PC-3 (cell line): ENCODE measurements at regions not wholly inside any gene's neighbourhood (a gene's known extent, or its start where the extent isn't known, plus 50 kb on each side); places are given as distances from the start of the nearest gene placed in this dataset.

Experiments used
- EZH2 ChIP-seq: fragments of 300-600 bp; sonication (generic); IDR thresholded peaks from one replicate; pipeline ENCODE4 v1.6.1; 2017; ENCODE audit warnings: antibody characterized with exemption, mild to moderate bottlenecking, low read length; ENCODE audit not compliant: unreplicated experiment
- EZH2phosphoT487 ChIP-seq: fragments of 300-600 bp; sonication (generic); IDR thresholded peaks from 2 replicates; pipeline ENCODE4 v1.6.1; 2018; ENCODE audit warnings: mild to moderate bottlenecking, antibody characterized with exemption, low read length, borderline replicate concordance
- TF ChIP-seq, protein P1 (sequence below): fragments of 300-600 bp; sonication (generic); conservative IDR thresholded peaks from 2 replicates; pipeline ENCODE4 v1.5.1; 2017; ENCODE audit warnings: antibody characterized with exemption, low read depth, mild to moderate bottlenecking, low read length

DNA sequence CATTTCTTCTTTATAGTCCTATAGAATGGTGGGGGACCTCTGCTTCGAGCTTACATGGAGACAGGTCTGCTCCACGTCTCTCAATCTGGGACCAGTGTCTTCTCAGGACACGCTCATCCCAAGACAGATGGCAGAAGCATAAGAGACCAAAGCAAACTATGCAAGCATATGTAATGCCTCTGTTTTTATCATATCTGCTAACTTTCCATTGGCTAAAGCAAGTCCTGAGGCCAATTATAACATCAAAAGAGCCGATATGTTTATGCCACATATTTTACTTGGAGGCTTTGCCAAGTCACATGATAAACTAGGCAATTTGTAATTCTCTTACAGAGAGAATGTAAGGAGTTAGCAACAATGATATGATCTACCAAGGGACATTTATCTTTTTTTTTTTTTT is 102.6 kb upstream of the NRBF2 start:
- TF ChIP-seq, protein P1, sequence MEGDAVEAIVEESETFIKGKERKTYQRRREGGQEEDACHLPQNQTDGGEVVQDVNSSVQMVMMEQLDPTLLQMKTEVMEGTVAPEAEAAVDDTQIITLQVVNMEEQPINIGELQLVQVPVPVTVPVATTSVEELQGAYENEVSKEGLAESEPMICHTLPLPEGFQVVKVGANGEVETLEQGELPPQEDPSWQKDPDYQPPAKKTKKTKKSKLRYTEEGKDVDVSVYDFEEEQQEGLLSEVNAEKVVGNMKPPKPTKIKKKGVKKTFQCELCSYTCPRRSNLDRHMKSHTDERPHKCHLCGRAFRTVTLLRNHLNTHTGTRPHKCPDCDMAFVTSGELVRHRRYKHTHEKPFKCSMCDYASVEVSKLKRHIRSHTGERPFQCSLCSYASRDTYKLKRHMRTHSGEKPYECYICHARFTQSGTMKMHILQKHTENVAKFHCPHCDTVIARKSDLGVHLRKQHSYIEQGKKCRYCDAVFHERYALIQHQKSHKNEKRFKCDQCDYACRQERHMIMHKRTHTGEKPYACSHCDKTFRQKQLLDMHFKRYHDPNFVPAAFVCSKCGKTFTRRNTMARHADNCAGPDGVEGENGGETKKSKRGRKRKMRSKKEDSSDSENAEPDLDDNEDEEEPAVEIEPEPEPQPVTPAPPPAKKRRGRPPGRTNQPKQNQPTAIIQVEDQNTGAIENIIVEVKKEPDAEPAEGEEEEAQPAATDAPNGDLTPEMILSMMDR, result no peak
- TF ChIP-seq EZH2 (no peak), EZH2phosphoT487 (no peak)
